SHP77 treated with DMSO at 0.1 percent for 48 hours (cell line): ENCODE measurements at regions not wholly inside any gene's neighbourhood (a gene's known extent, or its start where the extent isn't known, plus 50 kb on each side); places are given as distances from the start of the nearest gene placed in this dataset.
"Not testable (repeated sequence)": the region's sequence is repeated elsewhere in the genome, so short reads cannot be mapped to it uniquely, and the experiment has no call there.

Source experiments
- DNase-seq: peaks from one replicate; lab custom pipeline; 2025; lab: John Stamatoyannopoulos, UW

DNA sequence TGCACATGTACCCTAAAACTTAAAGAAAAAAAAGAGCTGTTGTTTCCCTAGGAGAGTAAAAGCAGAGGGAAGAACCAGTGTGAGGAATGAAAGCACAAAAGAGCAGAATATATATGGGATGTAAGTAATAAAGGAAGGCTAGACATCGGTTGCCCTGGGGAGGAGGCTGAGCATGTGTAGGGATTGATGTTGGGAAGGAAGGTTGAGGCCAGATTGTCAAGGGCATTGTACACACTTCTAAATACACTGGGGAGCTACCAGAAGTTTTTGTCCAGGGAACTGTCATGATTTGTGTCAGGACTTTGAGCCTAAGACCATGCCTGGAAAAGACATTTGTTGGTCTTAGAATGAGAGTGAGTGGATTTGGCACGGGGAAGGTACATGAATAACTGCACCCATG, 467.1 kb downstream of the GPAT3 start:
- DNase-seq: no peak

DNA sequence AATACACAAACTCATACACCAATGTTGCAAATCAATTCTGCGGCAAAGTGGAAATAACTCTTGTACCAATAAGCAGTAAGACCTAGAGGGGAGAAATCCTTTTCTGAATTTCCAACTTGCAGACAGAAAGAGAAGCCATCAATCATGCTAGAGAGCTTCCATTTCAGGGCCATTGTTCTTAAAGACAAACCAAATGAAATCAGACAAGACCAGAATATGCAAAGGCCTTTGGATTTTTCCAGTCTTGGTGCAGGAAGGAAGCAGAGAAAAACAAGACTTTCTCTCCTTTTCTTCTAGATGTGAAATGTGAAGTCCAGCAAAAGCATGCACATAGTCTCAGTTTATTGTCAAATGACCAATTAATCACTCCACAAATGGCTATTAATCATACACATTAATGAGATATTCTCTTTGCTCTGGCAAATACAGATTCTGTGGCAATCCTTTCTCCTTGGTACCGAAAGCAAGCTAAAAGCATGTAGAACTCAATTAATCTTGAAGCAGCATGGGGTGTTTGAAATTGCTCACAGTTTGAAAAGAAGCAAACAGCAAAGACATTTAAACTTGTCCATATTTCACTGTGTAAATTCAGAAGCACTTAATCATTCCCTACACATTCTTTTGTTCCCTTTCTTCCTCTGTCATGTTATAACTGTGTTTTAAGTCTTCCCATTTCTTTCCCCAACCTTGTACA, 466.1 kb downstream of the GPAT3 start:
- no peak for DNase-seq

GRCh38 chr4:83996254-83996653, 460.3 kb downstream of the GPAT3 start:
- no peak for DNase-seq

DNA sequence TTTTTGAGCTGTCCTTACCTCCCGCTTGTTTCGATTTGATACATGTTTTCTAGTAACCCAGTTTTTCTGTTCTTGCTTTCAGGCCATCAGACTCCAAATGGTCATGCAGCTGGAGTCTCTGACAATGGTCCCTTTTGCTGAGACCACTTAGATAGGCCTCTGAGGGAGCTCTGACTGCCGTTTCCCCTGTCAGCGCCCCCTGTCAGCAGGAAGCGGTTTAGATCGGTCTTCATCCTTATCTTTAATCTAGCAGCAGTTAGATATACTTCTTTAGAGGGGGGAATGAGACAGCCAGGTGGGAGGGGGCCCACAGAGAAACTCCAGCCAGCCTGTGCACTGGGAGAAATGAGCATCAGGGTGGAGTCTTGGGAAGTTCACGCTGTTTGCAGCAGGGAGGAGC, 457.9 kb downstream of the GPAT3 start:
- DNase-seq: no peak

DNA sequence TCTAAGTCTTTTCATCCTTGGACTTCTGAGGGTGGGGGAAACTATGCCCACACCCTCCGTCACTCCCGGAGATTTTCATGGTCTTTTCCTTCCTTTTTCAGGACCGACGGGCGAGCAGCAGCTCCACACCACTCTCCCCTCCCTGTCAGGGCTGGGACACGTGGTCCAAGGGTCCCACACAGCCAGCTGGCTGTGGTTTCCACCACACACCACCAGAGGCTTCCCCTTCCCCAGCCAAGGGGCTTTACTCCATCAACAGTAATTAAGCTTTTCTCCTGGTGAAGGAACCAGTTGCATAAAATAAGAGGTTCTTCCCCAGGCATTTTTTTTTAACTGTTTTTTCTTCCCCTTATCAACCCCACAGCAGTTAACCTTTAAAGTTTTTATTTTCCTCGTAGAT, 453.9 kb downstream of the GPAT3 start:
- DNase-seq: no peak

DNA sequence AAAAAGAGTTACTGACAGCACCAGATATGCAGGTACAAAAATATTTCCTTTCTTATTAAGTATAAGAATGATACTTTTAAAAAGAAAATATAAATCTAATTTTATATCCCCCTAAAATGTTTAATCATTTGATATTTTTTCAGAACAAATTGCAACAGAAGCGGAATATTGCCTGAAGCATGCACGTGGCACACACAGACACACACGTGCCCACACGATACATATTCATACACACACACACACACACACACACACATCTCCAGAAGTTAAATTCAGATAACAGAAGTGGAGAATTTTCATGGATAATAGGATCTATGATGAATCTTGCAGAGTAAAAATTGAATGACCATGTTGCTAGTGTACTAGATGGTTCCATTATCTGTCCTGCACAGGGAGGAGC, 445.2 kb downstream of the GPAT3 start:
- DNase-seq: no peak

DNA sequence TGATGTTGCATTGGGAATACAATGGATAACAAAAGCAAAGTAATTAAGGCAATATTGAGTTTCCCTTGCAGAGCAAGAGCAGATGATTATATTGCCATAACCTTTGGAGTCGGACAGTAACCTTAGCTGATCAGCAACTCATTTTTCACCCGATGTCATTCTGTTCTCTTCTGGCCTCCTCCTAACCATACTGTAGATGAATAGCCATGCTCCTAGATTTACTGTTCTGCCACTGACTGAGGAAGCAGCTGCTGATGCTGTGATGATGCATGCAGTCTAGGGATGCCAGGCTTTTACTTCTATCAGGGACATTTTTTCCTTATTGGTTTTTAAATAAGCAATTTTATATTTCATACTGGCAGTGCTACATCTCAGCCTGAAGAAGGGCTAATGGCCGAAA, 443.9 kb downstream of the GPAT3 start:
- DNase-seq: no peak

DNA sequence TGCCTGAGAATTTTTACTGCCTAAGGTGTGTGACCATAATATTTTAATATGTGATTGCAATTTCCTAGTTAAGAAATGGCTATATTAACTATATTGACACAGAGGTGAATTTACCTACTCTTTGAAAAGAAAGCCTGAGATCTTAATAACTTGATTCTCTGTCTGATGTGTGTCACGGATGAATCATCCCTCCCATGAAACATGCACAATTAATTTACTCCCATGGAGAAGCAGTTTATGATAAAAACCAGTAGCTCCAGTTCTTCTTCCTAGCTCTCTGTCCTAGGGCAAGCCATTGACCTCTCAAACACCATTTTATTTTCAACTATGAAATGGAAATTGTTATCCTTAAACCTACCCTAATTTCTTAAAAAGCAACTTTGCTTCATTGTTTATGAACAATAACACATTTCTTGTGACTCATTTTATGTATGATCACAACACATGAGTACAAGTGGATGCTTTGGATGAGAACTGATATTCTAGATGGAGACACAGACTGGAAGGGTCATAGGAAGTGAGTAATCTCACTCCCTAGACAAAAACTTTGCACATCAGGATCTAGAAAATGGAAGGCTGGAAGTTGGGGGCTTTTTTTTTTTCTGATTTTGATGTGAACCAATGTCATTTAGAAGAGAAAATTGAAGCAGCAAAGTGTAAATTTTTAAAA, 438.3 kb downstream of the GPAT3 start:
- DNase-seq: no peak

- no peak for DNase-seq
Observed at GRCh38 chr4:83964996-83965541, 429.2 kb downstream of the GPAT3 start.

DNA sequence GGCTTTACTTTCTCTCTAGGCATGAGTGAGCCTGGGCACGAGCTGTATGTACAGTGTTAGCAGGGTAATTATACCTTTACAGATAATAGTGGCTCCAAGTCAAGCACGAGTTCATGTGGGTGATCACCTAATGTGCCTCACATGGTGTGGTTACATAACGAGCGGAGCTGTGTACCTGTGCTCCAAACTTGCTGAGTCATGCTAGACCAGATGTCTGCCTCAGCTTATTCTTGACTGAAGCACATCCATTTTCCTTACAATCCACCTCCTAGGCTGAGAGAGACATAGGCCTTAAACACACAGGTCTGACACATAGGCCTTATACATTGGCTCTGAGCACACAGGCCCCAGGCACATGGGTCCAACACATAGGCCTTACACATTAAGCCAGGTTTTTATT, 426.6 kb downstream of the GPAT3 start:
- no peak for DNase-seq

DNA sequence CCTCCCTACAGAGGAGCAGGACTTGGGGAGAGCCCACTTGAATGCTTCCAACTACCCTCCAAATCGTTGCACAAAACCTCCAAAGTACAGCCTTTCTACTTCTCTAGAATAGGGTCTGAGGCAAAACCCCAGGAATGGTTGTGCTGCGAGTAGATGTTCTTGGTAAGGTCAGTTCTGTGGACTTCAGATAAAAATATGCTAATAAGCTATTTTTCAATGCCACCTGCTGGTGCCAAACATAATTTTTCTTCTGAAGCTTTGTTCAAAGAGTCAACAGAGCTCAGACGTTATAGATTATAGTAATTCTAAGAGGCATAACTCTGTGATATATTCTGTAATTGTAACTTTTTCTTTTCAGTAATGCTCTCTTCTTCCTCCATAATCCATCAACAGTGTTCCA, 425.7 kb downstream of the GPAT3 start:
- DNase-seq: no peak

GRCh38 chr4:83959160-83959559, 423.3 kb downstream of the GPAT3 start:
- DNase-seq: no peak

DNA sequence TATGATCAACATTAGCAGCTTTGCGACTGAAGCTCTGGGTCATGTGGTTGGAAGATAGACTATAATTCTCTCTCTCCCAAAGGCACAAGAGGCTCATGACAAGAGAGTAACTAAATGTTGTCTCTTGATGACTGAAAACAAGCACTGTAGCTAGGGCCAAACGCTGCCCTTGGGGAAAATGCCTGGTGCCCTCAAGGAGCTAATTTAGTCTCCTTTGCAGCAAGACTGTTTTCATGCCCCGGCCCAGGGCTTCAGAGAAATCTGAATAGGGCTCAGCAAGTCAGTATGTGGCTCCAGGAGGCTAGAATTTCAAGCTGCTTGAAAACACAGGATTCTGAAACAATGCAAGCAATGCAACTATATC, 411.9 kb downstream of the GPAT3 start:
- DNase-seq: no peak

- DNase-seq: no peak
Observed at GRCh38 chr4:83947125-83947829, 411.4 kb downstream of the GPAT3 start.

DNA sequence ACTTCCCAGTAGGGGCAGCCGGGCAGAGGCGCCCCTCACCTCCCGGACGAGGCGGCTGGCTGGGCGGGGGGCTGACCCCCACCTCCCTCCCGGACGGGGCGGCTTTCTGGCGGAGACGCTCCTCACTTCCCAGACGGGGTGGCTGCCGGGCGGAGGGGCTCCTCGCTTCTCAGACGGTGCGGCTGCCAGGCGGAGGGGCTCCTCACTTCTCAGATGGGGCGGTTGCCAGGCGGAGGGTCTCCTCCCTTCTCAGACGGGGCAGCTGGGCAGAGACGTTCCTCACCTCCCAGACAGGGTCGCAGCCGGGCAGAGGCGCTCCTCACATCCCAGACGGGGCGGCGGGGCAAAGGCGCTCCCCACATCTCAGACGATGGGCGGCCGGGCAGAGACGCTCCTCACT, 407.8 kb downstream of the GPAT3 start:
- DNase-seq: not testable (repeated sequence)

DNA sequence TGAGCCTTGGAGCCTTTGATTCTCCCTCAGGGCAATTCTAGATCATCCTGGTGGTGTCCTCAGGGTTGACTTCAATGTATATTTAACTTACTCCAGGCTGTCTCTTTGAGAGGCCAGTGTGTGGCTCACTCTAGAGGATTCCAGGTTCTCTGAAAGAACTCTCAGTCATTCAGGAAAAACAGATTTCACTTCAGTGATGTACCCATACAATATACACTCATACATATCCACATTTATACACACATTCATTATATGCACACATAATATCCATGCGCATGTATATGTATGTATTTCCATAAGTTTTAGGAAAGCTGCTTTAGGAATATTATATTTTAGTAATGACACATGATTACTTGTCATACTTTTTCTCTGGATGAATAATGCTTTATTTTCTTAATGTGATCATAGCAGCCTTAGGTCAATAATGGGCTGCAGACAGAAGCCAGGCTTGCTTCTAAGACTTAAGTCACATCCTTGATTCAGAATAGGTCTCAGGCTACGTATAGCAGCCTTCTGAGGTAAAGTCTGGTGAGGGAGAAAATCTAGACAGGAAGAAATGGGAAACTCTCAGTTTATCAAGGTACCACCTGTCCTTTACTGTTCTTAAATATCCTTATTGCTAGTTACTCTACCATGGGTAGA, 397.0 kb downstream of the GPAT3 start:
- DNase-seq: no peak

- no peak for DNase-seq
Observed at GRCh38 chr4:83931659-83932438, 395.9 kb downstream of the GPAT3 start.

DNA sequence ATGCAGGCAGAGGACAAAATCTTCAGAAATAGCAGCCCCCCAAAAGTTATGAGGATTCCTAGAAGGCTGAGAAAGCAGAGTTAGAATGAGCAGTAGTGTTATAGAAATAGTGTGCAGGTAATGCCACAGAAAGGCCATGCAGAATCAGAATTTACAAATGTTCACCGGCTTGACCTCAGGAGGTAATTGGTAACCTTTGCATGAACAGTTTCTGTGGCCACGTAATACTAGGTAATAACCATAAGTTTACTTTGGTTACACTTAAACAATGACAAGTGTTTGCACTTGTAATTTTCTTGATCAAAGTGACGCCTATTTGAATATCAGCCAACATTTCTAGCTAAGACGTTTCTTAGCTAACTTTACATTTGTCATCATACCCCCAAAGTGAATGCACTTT, 393.6 kb downstream of the GPAT3 start:
- no peak for DNase-seq

DNA sequence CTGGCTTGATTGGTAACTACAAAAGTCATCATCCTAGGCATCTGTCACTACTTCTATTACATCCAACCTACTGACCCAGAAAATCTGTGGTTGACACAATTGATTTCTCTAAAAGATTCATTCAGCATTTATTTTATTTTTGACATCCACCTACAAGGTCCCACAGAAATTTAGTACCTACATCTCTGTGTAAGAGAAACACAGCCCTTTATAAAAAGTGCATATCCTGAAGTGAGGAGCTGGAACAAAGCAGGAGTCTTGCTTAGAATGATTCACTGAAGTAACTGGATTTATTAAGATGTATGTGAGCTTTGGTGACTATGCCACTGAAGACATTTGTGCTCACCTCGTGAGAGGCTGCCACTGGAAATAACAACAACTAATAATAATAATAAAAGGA, 391.0 kb downstream of the GPAT3 start:
- no peak for DNase-seq

DNA sequence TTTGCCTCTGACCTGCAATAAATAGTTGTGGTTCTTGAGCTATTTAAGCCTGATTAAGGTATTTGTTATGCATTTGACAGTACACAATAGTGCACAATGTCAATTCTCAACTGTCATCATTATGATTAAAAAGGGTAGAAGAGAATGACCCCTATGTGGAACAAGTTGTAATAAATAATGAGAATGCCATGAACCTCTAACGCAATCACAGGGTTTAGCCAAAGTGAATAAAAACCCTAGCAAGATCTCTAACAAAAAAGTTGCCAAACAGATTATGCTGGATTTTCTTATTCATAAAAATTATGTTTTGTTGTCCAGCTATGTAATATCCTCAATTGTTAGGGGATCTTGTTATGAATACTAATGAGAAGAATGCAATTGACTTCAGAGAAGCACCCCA, 387.4 kb downstream of the GPAT3 start:
- DNase-seq: no peak

DNA sequence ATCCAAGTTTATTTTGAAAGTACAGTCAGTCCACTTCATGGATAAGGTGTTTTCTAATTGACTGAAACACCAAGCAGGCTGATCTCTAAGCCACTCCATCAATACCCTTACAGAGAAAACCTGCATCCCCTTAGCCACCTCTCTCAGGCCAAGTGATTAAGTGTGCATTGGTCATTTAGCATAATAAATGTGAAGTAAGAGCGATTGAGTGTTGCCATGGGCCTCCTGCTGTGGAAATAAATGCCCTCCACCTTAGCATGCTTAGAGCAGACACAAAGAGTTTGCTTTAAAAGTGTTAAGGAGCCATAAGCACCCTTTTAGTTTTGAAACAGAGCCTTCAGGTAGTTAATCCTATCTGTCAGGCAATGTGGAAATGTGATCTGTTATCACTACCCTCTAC, 386.5 kb downstream of the GPAT3 start:
- DNase-seq: no peak

- DNase-seq: no peak
Observed at GRCh38 chr4:83921124-83921523, 385.2 kb downstream of the GPAT3 start.
